SK-N-SH (cell line): ENCODE measurements at regions not wholly inside any gene's neighbourhood (a gene's known extent, or its start where the extent isn't known, plus 50 kb on each side); places are given as distances from the start of the nearest gene placed in this dataset.

Experiments
- CTCF ChIA-PET: fragments of 300-600, 350-600 bp; formaldehyde crosslinking; extraction: SDS; loops from one replicate; lab custom pipeline; 2021; lab: Yijun Ruan, JAX
- POLR2A ChIA-PET: fragments of 350-600 bp; sonication (Branson Sonifier 250); formaldehyde crosslinking; extraction: SDS; loops from one replicate; lab custom pipeline; 2020; ENCODE audit warnings: antibody characterized with exemption, inconsistent platforms; lab: Yijun Ruan, JAX
- DNase-seq: peaks from one replicate; pipeline ENCODE4 v3.0.0; 2012
- H2AFZ ChIP-seq: fragments of 200-600 bp; sonication (generic); 2 replicates; pipeline ENCODE4 v1.8.1; 2016; ENCODE audit warnings: antibody characterized with exemption, mild to moderate bottlenecking, low read depth
- H3F3A ChIP-seq: fragments of 200-600 bp; sonication (generic); replicated peaks from 2 replicates; pipeline ENCODE3; 2016; ENCODE audit warnings: antibody characterized with exemption, mild to moderate bottlenecking; ENCODE audit not compliant: insufficient read depth
- H3K27ac ChIP-seq, 2 experiments: fragments of 200-500 bp in 1 of 2; fragments of 200-600 bp in 1 of 2; sonication (Bioruptor generic) in 1 of 2; sonication (generic), shearing (Covaris generic) in 1 of 2; 2 replicates each; pipeline versions ENCODE4 v1.5.1 to v1.6.1; 2014 to 2016; ENCODE audit warnings: low read depth in 2 of 2, inconsistent platforms in 1 of 2, low read length in 1 of 2, mild to moderate bottlenecking in 1 of 2, mixed read lengths in 1 of 2
- H3K27me3 ChIP-seq: fragments of 200-600 bp; sonication (generic), shearing (Covaris generic); 2 replicates; pipeline ENCODE4 v1.6.1; 2016; ENCODE audit warnings: mixed run types; ENCODE audit not compliant: insufficient read depth
- H3K36me3 ChIP-seq, 2 experiments: fragments of 200-500 bp in 1 of 2; fragments of 200-600 bp in 1 of 2; sonication (Bioruptor generic) in 1 of 2; sonication (generic) in 1 of 2; replicated peaks in 1 of 2; 2 replicates each; pipeline versions ENCODE3 to v1.5.1; 2014 to 2016; ENCODE audit warnings: low read length in 1 of 2, mild to moderate bottlenecking in 1 of 2; ENCODE audit not compliant: insufficient read depth in 2 of 2, control insufficient read depth in 1 of 2
- H3K4me1 ChIP-seq, 2 experiments: fragments of 200-500 bp in 1 of 2; fragments of 200-600 bp in 1 of 2; sonication (Bioruptor generic) in 1 of 2; sonication (generic), shearing (Covaris generic) in 1 of 2; 2 replicates each; pipeline versions ENCODE4 v1.5.1 to v1.6.1; 2014 to 2016; ENCODE audit warnings: low read depth in 1 of 2, low read length in 1 of 2, mixed run types in 1 of 2; ENCODE audit not compliant: insufficient read depth in 2 of 2, control insufficient read depth in 1 of 2
- H3K4me2 ChIP-seq: fragments of 200-600 bp; sonication (generic), shearing (Covaris generic); 2 replicates; pipeline ENCODE4 v1.6.1; 2017; ENCODE audit warnings: mixed run types
- H3K4me3 ChIP-seq, 2 experiments: fragments of 200-500 bp in 1 of 2; fragments of 200-600 bp in 1 of 2; sonication (Bioruptor generic) in 1 of 2; sonication (generic), shearing (Covaris generic) in 1 of 2; 2 replicates each; pipeline versions ENCODE4 v1.5.1 to v1.8.1; 2014 to 2016; ENCODE audit warnings: low read depth in 2 of 2, inconsistent platforms in 1 of 2, low read length in 1 of 2, mild to moderate bottlenecking in 1 of 2, mixed read lengths in 1 of 2, moderate library complexity in 1 of 2
- H3K79me2 ChIP-seq: fragments of 200-600 bp; sonication (generic); 2 replicates; pipeline ENCODE4 v1.8.1; 2017; ENCODE audit warnings: mild to moderate bottlenecking; ENCODE audit not compliant: insufficient read depth
- H3K9ac ChIP-seq: fragments of 200-600 bp; sonication (generic); 2 replicates; pipeline ENCODE4 v1.6.1; 2017; ENCODE audit warnings: mixed run types
- H3K9me2 ChIP-seq: fragments of 200-600 bp; sonication (generic); 2 replicates; pipeline ENCODE4 v1.6.1; 2017; ENCODE audit warnings: mixed run types
- H3K9me3 ChIP-seq: fragments of 200-600 bp; sonication (generic); 2 replicates; pipeline ENCODE4 v1.6.1; 2017; ENCODE audit warnings: mixed run types, mild to moderate bottlenecking, moderate library complexity
- H4K20me1 ChIP-seq: fragments of 200-600 bp; sonication (generic); 2 replicates; pipeline ENCODE4 v1.6.1; 2017; ENCODE audit warnings: mild to moderate bottlenecking, mixed run types; ENCODE audit not compliant: insufficient read depth
- CTCF ChIP-seq: fragments of 200-600 bp; sonication (generic); IDR thresholded peaks from 2 replicates; pipeline ENCODE4 v1.6.1; 2017; ENCODE audit warnings: antibody characterized with exemption, mild to moderate bottlenecking, moderate library complexity
- EZH2phosphoT487 ChIP-seq: fragments of 200-600 bp; sonication (generic); IDR thresholded peaks from 2 replicates; pipeline ENCODE4 v1.6.1; 2017; ENCODE audit warnings: low read depth, mixed run types, mild to moderate bottlenecking, antibody characterized with exemption, moderate library complexity, borderline replicate concordance
- FOSL2 ChIP-seq: IDR thresholded peaks from 2 replicates; pipeline ENCODE4 v1.4.0; 2012; ENCODE audit warnings: low read depth, mild to moderate bottlenecking, moderate library complexity, borderline replicate concordance
- FOXJ3 ChIP-seq: sonication (generic); formaldehyde crosslinking; IDR thresholded peaks from 2 replicates; pipeline ENCODE4 v1.5.1; 2020; ENCODE audit warnings: mild to moderate bottlenecking, missing genetic modification reagents
- FOXM1 ChIP-seq: IDR thresholded peaks from 2 replicates; pipeline ENCODE4 v1.4.0; 2012; ENCODE audit warnings: low read depth, mild to moderate bottlenecking
- GABPA ChIP-seq: IDR thresholded peaks from 2 replicates; pipeline ENCODE4 v1.4.0; 2012; ENCODE audit warnings: low read depth, mild to moderate bottlenecking
- JUND ChIP-seq: IDR thresholded peaks from 2 replicates; pipeline ENCODE4 v1.4.0; 2012
- MAX ChIP-seq: IDR thresholded peaks from 2 replicates; pipeline ENCODE4 v1.4.0; 2012; ENCODE audit warnings: low read depth
- MEF2A ChIP-seq: IDR thresholded peaks from 2 replicates; pipeline ENCODE4 v1.4.0; 2012; ENCODE audit warnings: low read depth, borderline replicate concordance
- NFIC ChIP-seq: IDR thresholded peaks from 2 replicates; pipeline ENCODE4 v1.4.0; 2012; ENCODE audit warnings: borderline replicate concordance
- POLR2AphosphoS5 ChIP-seq: IDR thresholded peaks from 2 replicates; pipeline ENCODE4 v1.6.1; 2012; ENCODE audit warnings: low read depth, low read length
- RAD21 ChIP-seq: IDR thresholded peaks from 2 replicates; pipeline ENCODE4 v1.6.1; 2012; ENCODE audit warnings: mild to moderate bottlenecking, low read length
- RFX5 ChIP-seq: IDR thresholded peaks from 2 replicates; pipeline ENCODE4 v1.6.1; 2012; ENCODE audit warnings: mild to moderate bottlenecking, improper control_type of control experiment, low read length
- SIN3A ChIP-seq: IDR thresholded peaks from 2 replicates; pipeline ENCODE4 v1.6.1; 2012; ENCODE audit warnings: low read depth, mild to moderate bottlenecking, low read length, moderate library complexity, borderline replicate concordance
- SMC3 ChIP-seq: IDR thresholded peaks from 2 replicates; pipeline ENCODE4 v1.6.1; 2012; ENCODE audit warnings: low read depth, low read length, improper control_type of control experiment
- TCF12 ChIP-seq: IDR thresholded peaks from 2 replicates; pipeline ENCODE4 v1.4.0; 2012
- YY1 ChIP-seq: IDR thresholded peaks from 2 replicates; pipeline ENCODE4 v1.4.0; 2012; ENCODE audit warnings: low read depth, mild to moderate bottlenecking
- WGBS: methylation state at CpG from one replicate; pipeline ENCODE4 v1.1.6; 2017; ENCODE audit warnings: low lambda C conversion rate; 5-methylcytosine and 5-hydroxymethylcytosine counted together
- TF ChIP-seq, protein P1 (sequence below): fragments of 150-350 bp; IDR thresholded peaks from 2 replicates; pipeline ENCODE4 v1.6.1; 2017; ENCODE audit warnings: antibody characterized with exemption, low read length, low read depth, borderline replicate concordance
- TF ChIP-seq, protein P2 (sequence below): IDR thresholded peaks from 2 replicates; pipeline ENCODE4 v1.4.0; 2012; ENCODE audit warnings: low read depth, borderline replicate concordance
- TF ChIP-seq, protein P3 (sequence below): IDR thresholded peaks from 2 replicates; pipeline ENCODE4; 2012

DNA sequence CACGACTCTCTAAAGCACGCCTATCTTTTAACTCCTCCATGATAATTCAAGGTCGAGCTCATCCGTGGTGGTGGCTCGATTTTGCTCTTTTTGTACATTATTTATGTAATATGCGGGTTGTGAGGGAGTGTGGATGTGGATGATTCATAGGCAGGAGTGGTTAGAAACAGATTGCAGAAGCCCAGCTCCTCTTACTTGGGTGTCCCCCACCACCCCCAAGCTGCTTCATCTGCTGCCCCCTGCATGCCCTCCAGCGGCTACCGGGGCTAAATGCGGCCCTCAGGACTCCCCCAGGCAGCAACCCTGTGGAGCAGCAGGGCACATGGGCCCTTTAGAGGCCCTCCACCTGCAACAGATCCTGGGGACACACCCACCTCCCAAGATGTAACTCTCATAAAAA is 111.5 kb upstream of the SELENOK start:
- Histone ChIP-seq H3K9ac (no peak overlapping the region), H3K9me3 (no peaks in the 10 kb centered on the region), H3K27ac (no peak overlapping the region), H3K79me2 (no peaks in the 10 kb centered on the region), H3K4me1 (no peaks in the 10 kb centered on the region; a peak in 1 of 4 replicates), H3K27me3 (no peaks in the 10 kb centered on the region), H3K4me2 (no peak overlapping the region), H3K4me3 (no peak overlapping the region), H3K36me3 (no peaks in the 10 kb centered on the region), H3K9me2 (no peaks in the 10 kb centered on the region), H2AFZ (no peak overlapping the region), H4K20me1 (no peaks in the 10 kb centered on the region), H3F3A (no peaks in the 10 kb centered on the region)
- no peak for TF ChIP-seq FOXM1
- TF ChIP-seq POLR2AphosphoS5: no peak
- no peak for TF ChIP-seq TCF12
- no peak for TF ChIP-seq GABPA
- TF ChIP-seq, protein P1, sequence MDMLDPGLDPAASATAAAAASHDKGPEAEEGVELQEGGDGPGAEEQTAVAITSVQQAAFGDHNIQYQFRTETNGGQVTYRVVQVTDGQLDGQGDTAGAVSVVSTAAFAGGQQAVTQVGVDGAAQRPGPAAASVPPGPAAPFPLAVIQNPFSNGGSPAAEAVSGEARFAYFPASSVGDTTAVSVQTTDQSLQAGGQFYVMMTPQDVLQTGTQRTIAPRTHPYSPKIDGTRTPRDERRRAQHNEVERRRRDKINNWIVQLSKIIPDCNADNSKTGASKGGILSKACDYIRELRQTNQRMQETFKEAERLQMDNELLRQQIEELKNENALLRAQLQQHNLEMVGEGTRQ: no peak
- no peak for TF ChIP-seq FOXJ3 (CRISPR knock-in tag)
- no peak for TF ChIP-seq SIN3A
- no peak for TF ChIP-seq JUND
- TF ChIP-seq, protein P2, sequence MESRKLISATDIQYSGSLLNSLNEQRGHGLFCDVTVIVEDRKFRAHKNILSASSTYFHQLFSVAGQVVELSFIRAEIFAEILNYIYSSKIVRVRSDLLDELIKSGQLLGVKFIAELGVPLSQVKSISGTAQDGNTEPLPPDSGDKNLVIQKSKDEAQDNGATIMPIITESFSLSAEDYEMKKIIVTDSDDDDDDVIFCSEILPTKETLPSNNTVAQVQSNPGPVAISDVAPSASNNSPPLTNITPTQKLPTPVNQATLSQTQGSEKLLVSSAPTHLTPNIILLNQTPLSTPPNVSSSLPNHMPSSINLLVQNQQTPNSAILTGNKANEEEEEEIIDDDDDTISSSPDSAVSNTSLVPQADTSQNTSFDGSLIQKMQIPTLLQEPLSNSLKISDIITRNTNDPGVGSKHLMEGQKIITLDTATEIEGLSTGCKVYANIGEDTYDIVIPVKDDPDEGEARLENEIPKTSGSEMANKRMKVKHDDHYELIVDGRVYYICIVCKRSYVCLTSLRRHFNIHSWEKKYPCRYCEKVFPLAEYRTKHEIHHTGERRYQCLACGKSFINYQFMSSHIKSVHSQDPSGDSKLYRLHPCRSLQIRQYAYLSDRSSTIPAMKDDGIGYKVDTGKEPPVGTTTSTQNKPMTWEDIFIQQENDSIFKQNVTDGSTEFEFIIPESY: no peak
- no peak for TF ChIP-seq RAD21
- no peak for TF ChIP-seq NFIC
- TF ChIP-seq FOSL2: no peak
- no peak for TF ChIP-seq RFX5
- no peak for TF ChIP-seq CTCF
- no peak for TF ChIP-seq SMC3
- TF ChIP-seq YY1: no peak
- TF ChIP-seq EZH2phosphoT487: no peak
- TF ChIP-seq, protein P3, sequence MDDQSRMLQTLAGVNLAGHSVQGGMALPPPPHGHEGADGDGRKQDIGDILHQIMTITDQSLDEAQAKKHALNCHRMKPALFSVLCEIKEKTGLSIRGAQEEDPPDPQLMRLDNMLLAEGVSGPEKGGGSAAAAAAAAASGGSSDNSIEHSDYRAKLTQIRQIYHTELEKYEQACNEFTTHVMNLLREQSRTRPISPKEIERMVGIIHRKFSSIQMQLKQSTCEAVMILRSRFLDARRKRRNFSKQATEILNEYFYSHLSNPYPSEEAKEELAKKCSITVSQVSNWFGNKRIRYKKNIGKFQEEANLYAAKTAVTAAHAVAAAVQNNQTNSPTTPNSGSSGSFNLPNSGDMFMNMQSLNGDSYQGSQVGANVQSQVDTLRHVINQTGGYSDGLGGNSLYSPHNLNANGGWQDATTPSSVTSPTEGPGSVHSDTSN: no peak
- no peak for TF ChIP-seq MAX
- no peak for TF ChIP-seq MEF2A
- DNase-seq: no peak
- CTCF ChIA-PET: interaction anchor here (1.4 kb wide), 1 partner anchor 13 kb away, joined by 5 read pairs; no protein-coding TSS in a partner anchor
- POLR2A ChIA-PET: no interaction called here
- 16% methylated on average over 9 of the region's 9 CpGs for WGBS
